SK-N-SH (cell line): ENCODE measurements at regions not wholly inside any gene's neighbourhood (a gene's known extent, or its start where the extent isn't known, plus 50 kb on each side); places are given as distances from the start of the nearest gene placed in this dataset.

Source experiments
- CTCF ChIP-seq: fragments of 200-600 bp; sonication (generic); IDR thresholded peaks from 2 replicates; pipeline ENCODE4 v1.6.1; 2017; ENCODE audit warnings: antibody characterized with exemption, mild to moderate bottlenecking, moderate library complexity
- EZH2phosphoT487 ChIP-seq: fragments of 200-600 bp; sonication (generic); IDR thresholded peaks from 2 replicates; pipeline ENCODE4 v1.6.1; 2017; ENCODE audit warnings: low read depth, mixed run types, mild to moderate bottlenecking, antibody characterized with exemption, moderate library complexity, borderline replicate concordance
- FOSL2 ChIP-seq: IDR thresholded peaks from 2 replicates; pipeline ENCODE4 v1.4.0; 2012; ENCODE audit warnings: low read depth, mild to moderate bottlenecking, moderate library complexity, borderline replicate concordance
- MAX ChIP-seq: IDR thresholded peaks from 2 replicates; pipeline ENCODE4 v1.4.0; 2012; ENCODE audit warnings: low read depth
- TF ChIP-seq, protein P1 (sequence below): IDR thresholded peaks from 2 replicates; pipeline ENCODE4 v1.6.1; 2012; ENCODE audit warnings: mild to moderate bottlenecking, low read depth, low read length, moderate library complexity

DNA sequence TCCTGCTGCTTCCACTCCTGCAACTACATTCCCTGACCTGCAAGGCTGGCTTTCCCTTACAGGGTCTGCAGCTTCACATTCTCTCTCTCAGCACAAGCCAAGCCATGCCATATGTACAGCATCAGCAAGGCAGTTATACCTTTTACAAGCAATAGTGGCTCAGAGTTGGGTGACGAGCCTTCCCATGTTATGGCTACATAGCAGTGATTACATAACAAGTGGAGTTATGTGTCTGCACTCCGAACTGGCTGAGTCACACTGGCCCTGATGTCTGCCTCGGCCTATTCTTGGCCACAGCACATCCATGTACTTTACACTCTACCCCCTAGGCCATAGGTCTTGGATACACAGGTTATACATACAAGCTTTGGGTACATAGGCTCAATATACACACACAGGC is 52.0 kb upstream of the SNCAIP start:
- no peak for TF ChIP-seq FOSL2
- no peak for TF ChIP-seq CTCF
- no peak for TF ChIP-seq EZH2phosphoT487
- TF ChIP-seq MAX: no peak
- TF ChIP-seq, protein P1, sequence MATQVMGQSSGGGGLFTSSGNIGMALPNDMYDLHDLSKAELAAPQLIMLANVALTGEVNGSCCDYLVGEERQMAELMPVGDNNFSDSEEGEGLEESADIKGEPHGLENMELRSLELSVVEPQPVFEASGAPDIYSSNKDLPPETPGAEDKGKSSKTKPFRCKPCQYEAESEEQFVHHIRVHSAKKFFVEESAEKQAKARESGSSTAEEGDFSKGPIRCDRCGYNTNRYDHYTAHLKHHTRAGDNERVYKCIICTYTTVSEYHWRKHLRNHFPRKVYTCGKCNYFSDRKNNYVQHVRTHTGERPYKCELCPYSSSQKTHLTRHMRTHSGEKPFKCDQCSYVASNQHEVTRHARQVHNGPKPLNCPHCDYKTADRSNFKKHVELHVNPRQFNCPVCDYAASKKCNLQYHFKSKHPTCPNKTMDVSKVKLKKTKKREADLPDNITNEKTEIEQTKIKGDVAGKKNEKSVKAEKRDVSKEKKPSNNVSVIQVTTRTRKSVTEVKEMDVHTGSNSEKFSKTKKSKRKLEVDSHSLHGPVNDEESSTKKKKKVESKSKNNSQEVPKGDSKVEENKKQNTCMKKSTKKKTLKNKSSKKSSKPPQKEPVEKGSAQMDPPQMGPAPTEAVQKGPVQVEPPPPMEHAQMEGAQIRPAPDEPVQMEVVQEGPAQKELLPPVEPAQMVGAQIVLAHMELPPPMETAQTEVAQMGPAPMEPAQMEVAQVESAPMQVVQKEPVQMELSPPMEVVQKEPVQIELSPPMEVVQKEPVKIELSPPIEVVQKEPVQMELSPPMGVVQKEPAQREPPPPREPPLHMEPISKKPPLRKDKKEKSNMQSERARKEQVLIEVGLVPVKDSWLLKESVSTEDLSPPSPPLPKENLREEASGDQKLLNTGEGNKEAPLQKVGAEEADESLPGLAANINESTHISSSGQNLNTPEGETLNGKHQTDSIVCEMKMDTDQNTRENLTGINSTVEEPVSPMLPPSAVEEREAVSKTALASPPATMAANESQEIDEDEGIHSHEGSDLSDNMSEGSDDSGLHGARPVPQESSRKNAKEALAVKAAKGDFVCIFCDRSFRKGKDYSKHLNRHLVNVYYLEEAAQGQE: no peak
